H1 (cell line): ENCODE measurements at regions not wholly inside any gene's neighbourhood (a gene's known extent, or its start where the extent isn't known, plus 50 kb on each side); places are given as distances from the start of the nearest gene placed in this dataset.

Source experiments
- CTCF ChIP-seq, 3 experiments: IDR thresholded peaks; 1 replicate in 2 of 3; 2 replicates in 1 of 3; pipeline versions ENCODE4 v1.5.1 to v1.6.1; 2011; ENCODE audit warnings: low read length in 3 of 3, mild to moderate bottlenecking in 3 of 3, inconsistent platforms in 2 of 3, low read depth in 1 of 3, moderate library complexity in 1 of 3; ENCODE audit not compliant: insufficient read depth in 1 of 3; ENCODE audit errors: control extremely low read depth in 1 of 3
- JUN ChIP-seq: IDR thresholded peaks from 2 replicates; pipeline ENCODE4 v1.6.1; 2011; ENCODE audit warnings: low read depth, mild to moderate bottlenecking, improper control_type of control experiment, low read length
- TAF1 ChIP-seq: IDR thresholded peaks from 2 replicates; pipeline ENCODE4 v1.6.1; 2011; ENCODE audit warnings: mild to moderate bottlenecking, low read depth, low read length

DNA sequence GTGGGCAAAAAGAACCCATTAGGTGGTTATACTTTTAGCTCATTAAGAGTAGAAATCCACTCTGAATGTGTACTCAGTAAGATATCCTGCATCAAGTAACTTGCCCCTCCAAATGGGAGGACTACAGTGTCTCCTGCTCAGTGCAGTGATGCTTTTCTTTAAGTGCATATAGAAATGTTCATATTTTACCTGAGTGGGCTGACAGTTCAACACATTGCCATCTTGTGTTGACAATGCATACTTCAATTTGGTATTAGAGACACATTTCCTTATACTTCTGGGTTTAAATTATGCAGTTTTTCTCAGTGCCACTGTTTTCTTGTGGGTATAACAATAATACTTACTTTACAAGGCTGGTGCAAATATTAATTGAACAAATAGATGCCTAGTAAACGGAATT is 318.6 kb upstream of the TMPRSS15 start:
- no peak for TF ChIP-seq CTCF (IDR thresholded peaks at IDR 0.05; ENCODE audit: control extremely low read depth in 1 of 3, insufficient read depth in 1 of 3, low read depth in 1 of 3, low read length in 3 of 3)
- TF ChIP-seq TAF1 = no peak
- no peak for TF ChIP-seq JUN
